ENCODE measurements at regions not wholly inside any gene's neighbourhood (a gene's known extent, or its start where the extent isn't known, plus 50 kb on each side); places are given as distances from the start of the nearest gene placed in this dataset.
"Not testable (repeated sequence)": the region's sequence is repeated elsewhere in the genome, so short reads cannot be mapped to it uniquely, and the experiment has no call there.

DNA sequence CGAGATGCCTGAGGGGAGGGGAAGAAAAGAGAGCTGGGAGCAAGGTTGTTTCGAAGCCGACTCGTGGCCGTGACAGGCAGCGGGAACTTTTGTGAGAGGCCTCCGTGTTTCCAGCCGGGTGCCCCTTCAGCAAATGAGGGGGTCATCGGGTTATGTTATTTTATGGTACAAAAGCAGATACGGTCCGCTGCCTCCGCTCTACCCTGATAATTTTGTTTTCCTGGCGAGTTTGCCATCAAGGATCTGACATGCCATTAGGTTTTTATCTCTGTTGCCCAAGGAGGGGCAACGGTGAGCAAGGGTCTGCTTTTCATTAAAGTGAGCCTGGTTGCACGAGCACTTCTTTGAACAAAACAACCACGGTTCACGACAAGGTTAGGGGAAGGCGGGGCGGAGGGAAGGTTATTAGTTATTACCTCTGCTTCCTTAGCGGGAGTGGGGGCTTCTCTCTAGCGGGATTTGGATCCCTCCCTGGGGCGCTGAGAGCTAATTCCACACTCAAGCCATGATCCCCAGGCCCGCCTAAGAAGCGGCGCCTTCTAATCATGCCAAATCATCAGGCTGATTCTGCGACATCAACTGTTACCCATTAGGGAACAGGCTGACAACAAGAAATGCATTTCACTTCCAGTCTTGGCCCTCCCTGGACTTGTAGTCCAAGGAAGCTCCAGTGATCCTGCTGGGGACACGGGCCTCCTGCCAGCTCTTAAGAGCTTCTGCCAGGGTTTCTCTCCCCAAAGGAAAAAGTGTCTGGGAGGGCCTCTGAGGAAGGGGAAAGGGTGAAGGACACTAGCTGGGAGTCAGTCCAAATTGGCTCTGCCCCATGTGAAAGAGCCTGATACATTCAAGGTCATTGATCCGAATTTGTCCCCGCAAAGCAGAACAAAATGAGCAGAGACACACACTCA, 617.7 kb downstream of the MID1IP1 start:
- DNase-seq = no peak

DNA sequence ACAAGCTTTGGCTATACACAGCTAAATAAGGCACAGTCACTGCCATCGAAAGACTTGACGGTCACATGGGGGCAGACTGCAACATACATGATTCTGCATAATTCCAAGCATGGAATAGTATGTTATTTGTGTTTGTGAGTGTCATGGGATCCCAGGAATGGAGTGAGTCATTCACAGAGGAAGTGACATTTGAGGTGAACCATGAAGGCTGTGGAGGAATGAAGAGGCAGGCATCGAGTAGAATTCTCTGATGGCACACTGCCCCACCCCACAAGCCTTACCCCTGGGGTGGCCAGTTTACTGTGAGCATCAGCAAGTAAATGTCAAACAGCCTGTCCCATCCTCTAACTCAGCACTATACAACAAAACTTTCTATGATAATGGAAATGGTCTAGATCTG, 619.7 kb downstream of the MID1IP1 start:
- no peak for DNase-seq

DNA sequence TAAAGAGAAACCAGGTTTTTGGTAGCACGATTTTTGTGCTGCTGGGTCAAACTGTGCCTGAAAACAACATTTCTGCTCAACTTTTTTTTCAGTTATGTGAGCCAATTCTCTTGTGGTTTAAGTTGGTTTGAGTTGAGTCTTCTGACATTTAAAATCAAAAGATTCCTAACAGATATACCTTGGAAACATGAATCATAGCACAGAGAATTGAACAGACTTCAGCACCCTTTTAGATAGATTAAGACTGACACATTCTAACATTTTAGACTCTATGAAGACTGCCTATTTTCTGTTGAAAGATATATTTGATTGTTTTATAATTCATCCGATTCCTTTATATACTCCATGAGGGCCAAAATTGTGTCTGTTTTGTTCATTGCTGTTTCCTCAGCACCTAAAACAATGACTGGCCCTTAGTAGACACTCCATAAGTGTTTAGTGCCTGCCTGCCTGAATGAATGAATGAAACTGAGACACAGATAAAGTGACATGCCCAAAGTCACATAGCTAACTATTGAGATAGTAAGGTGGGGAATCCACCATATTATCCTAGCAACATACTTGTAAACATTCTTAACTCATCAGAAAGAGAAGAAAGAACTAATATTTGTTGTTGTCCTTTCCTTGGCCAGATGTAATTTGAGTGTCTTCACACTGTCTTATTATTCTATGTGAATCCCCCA, 624.0 kb downstream of the MID1IP1 start:
- no peak for DNase-seq

DNA sequence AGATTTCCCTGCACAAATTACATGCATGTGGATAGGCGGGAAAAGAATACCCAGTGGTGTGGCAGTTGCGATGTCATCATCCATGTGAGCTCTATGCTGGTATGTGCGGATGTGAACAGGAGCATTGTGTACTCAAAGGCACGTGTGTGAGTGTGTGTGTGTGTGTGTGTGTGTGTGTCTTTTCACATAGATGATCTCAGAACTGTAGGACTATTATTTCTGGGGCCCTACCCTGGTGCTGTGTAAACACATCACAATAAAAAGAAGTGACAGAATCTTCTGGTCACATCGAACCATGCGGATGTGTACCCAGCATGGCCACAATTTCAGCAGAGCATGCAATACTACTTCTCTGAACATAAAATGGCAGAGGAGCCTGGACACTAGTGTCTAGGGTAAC, 624.8 kb downstream of the MID1IP1 start:
- DNase-seq = no peak

DNA sequence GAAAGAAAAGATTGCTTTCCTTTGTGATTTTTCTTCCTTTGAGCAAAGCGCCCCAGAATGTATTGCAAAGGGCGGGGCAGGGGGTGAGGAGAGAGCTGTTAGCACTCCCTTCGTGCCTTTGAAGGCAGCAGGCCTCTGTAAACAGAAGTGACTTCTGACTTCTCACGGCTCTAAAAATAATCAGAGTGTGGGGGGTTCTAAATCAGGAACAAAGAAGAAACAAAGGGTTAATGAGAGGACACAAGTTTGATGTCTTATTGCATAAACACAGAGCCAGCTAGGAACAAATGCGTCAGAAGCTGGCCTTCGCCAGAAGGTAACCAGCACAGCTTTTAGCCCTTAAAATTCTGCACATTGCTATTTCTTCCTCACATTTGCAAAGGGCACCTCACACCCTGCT, 626.2 kb downstream of the MID1IP1 start:
- no peak for DNase-seq

DNA sequence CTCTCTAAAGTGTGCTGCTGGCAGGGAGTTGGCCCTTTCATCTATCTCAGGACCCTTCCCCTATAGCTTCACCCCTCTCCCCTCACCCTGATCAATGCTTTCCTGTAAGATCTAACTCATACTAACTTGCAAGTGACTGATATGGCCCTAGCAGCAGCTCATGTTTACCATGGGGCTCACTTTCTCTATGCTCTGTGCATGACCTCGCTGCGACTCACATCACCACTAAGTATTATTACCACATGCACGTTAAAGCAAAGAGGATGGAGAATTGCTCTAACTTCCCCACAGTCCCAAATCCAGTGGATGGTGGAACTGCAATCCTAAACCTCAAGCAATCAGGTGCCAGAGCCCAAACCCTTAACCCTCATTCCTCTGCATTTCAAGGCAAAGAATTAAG, 626.6 kb downstream of the MID1IP1 start:
- DNase-seq = no peak

DNA sequence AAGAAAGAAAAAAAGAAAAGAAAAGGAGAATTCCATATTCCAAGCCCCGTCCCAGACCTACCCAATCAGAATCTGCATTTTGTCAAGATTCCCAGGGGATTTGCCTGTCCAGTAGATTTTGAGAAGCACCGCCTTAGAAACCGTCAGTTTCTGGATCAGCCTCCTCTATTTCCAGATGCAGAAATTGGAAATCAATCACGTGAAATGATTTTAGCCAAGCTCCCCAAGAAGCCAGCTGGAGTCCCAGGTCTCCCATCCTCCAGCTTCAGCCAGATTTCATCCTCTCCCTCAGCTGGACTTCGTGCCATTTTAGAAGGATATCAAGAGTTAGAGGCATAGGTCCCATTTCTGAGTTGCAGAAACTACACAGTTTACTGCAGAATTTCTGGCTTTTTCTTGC, 629.3 kb downstream of the MID1IP1 start:
- DNase-seq = no peak

DNA sequence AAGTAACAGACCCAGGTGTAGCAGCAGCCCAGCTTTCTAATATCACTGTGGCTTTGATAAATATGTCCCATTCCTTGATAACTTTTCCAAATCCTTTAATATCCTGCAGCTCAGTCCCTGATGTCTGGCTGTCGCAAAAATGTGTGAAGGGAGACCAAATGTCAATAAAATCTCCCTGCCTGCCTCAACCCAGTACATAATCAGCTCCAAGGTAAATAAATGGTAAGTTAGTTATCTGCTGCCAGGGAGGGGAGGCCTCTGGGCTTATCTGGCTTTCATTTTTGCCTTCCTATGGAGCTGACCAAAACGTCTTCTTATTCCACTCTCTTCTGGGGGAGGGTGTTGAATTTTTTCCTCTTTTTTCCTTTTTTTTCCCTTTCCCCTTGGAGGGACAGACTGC, 630.6 kb downstream of the MID1IP1 start:
- no peak for DNase-seq

DNA sequence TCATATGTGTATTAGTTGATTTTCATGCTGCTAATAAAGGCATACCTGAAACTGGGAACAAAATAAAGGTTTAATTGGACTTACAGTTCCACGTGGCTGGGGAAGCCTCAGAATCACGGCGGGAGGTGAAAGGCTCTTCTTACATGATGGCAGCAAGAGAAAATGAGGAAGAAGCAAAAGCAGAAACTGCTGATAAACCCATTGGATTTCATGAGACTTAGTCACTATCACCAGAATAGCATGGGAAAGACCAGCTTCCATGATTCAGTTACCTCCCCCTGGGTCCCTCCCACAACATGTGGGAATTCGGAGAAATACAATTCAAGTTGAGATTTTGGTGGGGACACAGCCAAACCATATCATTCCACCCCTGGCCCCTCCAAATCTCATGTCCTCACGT, 633.4 kb downstream of the MID1IP1 start:
- DNase-seq = not testable (repeated sequence)

DNA sequence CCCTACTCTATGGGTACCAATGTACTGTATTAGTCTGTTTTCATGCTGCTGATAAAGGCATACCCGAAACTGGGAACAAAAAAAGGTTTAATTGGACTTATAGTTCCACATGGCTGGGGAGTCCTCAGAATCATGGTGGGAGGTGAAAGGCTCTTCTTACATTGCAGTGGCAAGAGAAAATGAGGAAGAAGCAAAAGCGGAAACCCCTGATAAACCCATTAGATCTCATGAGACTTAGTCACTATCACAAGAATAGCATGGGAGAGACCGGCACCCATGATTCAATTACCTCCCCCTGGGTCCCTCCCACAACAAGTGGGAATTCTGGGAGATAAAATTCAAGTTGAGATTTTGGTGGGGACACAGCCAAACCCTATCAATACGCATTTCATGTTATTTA, 635.3 kb downstream of the MID1IP1 start:
- not testable (repeated sequence) for DNase-seq

DNA sequence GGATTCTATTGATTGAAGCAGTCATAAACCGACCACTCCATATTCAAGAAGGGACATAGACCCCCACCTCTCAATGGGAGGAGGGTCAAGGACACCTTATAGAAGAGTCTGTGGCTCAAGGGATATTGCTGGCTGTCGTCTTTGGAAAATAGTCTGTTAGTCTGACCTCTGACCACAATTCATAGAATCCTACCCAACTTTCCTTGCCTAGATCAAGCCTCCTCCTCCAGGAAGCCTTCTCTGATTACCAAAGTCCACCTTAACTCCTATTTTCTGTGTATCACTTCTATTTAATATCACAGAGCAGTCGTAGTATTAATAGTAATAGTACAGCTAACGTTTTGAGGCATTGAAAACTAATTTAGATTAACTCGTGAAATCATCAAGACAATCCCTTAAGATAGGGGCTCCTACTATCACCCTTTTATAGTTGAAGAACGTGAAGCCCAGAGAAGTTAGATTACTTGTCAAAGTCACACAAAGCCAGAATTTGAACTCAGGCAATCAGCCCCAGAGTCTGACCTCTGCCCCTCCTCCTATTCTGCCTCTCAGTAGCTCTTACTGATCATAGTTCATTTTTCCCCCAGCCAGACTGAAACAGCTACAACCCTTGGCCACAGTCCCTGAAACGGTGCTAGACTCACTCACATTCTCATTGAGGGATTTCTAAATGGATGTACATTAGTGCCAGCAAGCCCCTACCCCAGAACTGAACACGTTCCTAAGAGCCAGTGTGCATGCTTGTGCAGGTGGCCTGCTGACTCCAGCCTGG, 636.6 kb downstream of the MID1IP1 start:
- no peak for DNase-seq

DNA sequence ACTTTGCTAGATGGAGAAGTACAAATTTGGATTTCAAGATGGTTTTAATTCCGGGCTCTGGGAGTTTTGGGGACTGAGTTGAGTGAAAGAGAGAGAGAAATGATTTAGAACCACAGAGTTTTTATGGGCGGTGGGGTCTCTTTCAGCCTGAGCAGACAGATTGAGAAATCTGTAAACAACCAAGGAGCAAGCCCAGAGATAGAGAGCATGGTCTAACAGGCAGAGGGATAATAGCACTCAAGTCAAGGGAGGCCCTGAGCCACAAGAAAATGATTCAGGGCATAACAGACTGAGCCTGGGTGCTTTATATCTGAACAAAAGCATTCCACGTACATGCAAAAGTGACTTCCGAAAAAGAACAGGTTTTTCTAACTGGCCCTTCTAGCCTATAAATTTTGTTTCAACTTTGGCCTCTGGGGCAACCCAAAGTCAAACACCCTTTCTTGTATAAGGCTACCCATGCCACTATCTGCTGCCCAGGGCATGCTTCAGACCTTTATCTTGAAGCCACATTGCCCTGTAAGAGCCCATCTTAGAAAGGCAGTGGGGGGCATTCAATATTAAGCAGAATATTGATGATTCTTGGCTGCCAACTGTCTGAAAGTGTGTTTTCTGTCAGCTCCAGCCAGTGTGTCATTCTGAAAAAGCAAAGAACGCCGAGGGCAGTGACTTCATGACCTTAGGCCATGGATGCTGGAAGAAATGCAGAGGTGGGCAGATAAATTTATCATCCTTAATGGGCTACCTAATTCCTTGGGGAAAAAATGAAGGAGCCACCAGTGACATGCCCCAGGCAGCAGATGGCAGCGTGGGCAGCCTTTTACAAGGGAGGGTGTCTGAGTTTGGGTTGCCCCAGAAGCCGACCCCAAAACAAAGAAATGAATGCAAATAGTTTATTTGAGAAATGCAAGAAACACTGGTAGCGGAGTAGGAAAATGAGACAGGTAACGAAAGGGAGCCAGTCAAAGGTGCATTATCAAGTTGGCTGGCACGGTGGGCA, 637.6 kb downstream of the MID1IP1 start:
- DNase-seq = no peak

DNA sequence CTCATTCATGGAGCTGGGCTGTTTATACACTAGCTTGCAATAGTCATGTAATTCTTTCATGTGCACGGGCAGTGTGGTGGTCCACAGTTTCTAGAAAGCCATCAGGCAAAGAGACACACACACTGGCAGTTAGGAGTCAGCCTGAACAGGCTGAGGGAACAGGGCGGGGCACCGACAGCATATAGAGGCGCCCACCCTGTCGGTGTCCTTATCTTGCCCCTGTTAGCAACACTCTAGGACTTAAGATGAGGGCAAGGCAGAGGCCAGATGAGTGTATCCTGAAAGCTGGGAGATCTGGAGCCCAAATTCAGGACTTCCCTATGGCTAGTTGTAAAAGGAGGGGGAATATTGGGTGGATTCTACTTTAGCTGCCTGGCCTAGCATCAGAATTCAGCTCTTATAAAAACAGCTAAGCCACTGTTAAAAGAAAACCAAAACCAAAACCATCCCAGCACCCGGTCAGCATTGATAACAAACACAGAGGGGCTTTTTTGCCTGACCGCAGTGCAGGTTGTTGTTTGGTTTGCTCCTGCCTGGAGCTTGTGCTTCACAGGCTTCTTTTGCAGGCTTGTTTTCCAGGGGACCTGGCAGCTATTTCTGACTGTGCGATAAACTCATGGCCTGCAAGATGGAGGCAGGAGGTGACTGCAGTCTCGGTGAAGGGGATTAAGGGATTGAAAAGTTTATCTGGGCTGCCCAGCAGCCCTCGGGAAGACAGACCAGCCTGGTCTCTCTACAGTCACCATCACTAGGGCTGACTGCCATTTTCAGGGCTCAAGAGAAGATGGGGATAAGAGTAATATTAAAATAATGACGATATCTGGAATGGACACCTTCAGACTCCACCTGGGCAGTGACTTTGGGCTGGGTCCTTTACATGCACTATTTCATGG, 638.9 kb downstream of the MID1IP1 start:
- no peak for DNase-seq

DNA sequence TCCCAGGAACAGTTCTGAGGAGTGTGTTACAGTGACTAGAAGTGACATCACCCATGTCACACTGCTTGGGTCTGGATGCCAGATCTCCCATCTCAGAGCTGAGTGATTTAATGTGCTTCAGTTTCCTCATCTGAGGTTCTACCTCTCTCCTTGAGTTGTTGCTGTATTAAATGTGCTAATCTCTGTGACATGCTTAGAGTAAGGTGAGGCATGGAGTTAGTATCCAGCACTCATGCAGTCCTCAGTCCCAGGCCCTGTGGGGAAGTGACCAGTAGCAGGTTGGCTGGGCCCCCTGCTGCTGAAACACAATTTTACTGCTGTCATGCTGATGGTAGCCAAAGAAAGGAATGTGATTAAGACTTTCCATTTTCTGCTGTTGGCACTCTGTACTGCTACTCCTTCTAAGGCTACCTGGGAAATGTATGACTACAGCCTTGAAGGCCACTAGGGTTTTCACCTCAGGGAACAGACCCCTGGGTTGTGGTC, 639.6 kb downstream of the MID1IP1 start:
- DNase-seq = no peak

DNA sequence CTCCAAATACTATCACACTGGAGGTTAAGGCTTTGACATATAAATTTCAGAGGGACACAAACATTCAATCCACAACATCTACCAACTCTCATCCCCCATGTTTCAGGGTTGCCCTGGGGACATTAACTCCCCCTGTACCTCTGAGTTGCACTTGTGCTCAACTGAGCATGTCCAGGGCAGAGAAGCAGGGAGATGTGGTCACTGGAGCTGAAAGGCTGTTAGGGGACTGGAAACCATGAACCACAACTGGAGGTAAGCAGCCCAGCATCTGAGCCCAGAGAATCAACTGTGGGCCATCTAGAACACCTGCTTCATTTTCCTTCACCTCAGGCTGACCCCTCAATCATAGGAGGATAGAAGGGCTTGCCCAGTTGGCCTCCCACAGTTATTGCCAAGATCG, 641.1 kb downstream of the MID1IP1 start:
- no peak for DNase-seq

DNA sequence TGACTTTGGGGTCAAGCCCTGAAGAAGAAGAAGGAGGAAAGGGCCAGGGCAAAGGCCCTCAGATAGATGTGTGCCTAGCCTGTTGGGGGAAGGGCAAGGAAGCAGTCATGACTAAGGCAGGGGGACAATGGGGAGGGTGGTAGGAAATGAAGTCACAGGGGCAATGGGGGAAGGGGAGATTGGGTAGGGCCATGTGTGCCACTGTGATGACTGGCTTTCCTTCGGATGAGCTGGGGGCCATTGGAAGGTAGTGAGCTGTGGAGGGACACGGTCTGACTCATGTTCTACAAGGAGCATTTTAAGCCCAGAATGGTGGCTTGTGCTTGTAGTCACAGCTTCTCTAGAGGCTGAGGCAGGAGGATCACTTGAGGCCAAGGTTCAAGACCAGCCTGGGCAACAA, 642.0 kb downstream of the MID1IP1 start:
- no peak for DNase-seq

DNA sequence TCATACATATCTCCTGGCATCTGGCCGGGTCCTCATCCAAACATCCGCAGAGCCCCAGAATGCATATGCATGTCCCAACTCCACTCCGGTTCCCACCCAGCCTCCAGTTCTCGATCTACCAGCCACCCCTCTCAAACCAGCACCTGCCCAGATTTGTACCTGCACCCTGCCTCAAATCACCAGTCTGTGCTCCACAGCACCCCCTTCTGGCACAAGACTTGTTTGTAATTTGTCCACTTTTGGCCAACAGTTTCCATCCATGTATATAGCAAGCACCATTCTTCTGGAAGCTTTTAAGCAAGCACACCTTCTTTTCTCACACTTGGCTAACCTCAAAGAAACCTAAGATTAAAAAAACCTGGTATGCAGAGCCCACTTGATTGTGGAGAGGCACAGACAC, 644.1 kb downstream of the MID1IP1 start:
- peak; percentile 25 for DNase-seq

DNA sequence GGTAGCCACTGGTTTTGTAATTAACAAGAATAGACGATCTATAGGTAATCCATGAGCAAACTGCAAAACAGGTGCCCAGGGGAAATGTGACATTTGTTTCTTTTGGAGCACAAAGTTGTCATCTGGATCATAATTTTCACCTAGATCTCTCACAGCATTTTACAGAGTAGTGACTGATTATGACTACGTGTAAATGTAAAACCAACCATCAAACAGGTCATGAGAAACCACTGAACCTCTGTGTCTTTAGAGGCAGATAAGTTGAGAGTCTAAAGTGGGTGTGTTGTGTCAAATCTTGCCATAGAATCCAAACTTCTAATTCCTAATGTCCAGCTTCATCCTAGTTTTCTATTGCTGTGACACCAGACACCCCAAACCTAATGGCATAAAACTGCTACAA, 648.1 kb downstream of the MID1IP1 start:
- no peak for DNase-seq

DNA sequence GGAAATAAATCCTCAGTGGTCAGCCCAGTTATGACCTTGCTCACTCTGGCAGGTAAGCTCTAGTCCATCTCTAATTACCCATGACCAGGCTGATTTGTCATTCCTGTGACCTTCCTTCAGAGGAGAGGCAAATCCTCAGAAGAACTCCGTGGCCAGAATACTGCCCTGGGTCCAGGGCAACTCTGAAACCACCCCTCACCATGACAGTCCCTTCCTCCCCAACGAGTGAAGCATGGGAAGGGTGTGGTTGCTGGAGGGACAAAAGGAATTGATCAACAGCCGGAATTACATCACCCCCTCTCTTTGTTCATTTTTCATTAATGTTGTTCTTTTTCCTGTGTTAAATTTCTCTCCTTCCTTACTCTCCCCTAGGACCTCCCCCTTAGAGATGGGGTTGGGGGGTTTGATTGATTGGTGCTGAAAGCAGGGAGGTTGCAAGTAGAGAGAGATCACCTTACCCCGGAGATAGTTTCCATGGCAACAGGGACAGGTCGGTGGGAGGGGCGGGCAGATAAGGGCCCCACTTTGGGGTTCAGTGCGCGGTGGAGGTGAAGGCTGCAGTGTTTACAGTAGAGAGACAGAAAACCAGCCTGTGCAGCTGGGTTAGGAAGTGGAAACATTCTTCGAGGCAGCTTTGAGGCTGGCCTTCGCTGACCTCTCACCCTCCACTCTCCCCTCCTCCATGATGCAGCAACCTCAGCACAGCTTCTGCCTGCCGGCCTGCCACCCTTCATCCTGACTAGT, 647.4 kb downstream of the BCOR start:
- no peak for DNase-seq

DNA sequence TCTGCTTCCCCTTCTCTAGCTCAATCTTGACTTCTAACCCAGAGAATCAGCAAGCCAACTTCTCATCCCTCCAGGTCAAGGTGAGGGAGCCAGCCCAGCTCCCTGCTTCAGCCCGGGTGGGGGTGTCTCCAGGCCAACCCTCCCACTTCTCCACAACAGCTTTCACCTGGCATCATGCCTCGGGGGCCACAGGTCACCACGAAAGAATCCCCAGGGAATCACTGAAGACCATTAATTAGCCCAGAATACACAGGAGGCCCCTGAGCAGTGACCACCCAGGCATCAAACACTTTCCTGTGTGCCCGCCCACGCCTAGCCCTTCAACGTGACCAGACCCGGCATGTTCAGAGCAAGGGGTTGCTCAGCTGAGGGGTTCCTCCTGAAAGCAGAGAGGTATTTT, 646.7 kb downstream of the BCOR start:
- no peak for DNase-seq

All from T-helper 9 cell (primary cell).